ENCODE measurements at regions not wholly inside any gene's neighbourhood (a gene's known extent, or its start where the extent isn't known, plus 50 kb on each side); places are given as distances from the start of the nearest gene placed in this dataset.

DNA sequence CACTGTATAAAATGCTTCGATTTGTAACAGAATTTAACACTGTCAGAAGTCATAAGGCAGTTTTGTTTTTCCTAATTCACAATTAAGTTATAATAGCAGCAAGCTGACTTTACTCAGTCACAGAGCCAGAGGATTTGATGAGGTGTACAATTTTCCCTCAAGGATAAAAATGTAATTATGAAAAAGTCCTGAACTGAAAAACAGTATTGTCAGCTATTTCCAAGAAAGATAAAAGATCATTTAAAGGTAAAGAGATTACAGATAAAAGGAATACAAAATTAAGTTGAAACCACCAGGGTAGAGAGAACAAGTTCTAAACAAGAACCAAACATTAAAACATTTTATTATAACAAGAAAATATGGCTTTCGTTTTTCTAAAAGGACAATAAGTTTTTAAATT is 86.8 kb upstream of the ZFP42 start:
- no peak overlapping the region for H3K4me2 ChIP-seq (ENCODE audit: low read depth, low read length)
- 1% methylated on average over 2 of the region's 2 CpGs for WGBS (ENCODE audit: low lambda C conversion rate)
- H3K27ac ChIP-seq (ENCODE audit: extremely low read length, insufficient read depth, low read length): no peak overlapping the region
- ATAC-seq (no peak), FAIRE-seq (no peak), DNase-seq (ENCODE audit: low spot score) (no peak)
- in situ Hi-C loops (cut with HindIII; ENCODE audit: extremely low pct_ligation_motif_present, low pct_unique_long_range_greater_than_20kb) (no loop called here), intact Hi-C loops (cut with micrococcal nuclease; ENCODE audit: unreplicated experiment) (no loop called here)
- TF ChIP-seq KDM5B (CRISPR knock-in tag; IDR thresholded peaks at IDR 0.05; ENCODE audit: borderline replicate concordance) (no peak), MAFK (conservative IDR thresholded peaks at IDR 0.05 in 1 of 2, IDR thresholded peaks at IDR 0.05 in 1 of 2; ENCODE audit: low read length in 2 of 2) (peak; percentile 10 to 53; a peak in 1 of 4 replicates), ZNF878 (CRISPR knock-in tag; IDR thresholded peaks at IDR 0.05) (no peak), GATAD1 (CRISPR knock-in tag; IDR thresholded peaks at IDR 0.05) (no peak)
- TF ChIP-seq, protein P1, sequence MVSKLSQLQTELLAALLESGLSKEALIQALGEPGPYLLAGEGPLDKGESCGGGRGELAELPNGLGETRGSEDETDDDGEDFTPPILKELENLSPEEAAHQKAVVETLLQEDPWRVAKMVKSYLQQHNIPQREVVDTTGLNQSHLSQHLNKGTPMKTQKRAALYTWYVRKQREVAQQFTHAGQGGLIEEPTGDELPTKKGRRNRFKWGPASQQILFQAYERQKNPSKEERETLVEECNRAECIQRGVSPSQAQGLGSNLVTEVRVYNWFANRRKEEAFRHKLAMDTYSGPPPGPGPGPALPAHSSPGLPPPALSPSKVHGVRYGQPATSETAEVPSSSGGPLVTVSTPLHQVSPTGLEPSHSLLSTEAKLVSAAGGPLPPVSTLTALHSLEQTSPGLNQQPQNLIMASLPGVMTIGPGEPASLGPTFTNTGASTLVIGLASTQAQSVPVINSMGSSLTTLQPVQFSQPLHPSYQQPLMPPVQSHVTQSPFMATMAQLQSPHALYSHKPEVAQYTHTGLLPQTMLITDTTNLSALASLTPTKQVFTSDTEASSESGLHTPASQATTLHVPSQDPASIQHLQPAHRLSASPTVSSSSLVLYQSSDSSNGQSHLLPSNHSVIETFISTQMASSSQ (IDR thresholded peaks at IDR 0.05; ENCODE audit: low read depth): no peak
- TF ChIP-seq, protein P1 (CRISPR knock-in tag; IDR thresholded peaks at IDR 0.05; ENCODE audit: borderline replicate concordance): no peak
- H3K4me1 ChIP-seq (ENCODE audit: insufficient read depth, low read length): no peaks in the 10 kb centered on the region
- H4K20me1 ChIP-seq (ENCODE audit: insufficient read depth, low read length): no peaks in the 10 kb centered on the region
- ChIA-PET POLR2A (no interaction called here), CTCF (ENCODE audit: low intra/inter-chr PET ratio, low total read pairs) (no interaction called here)
- no peaks in the 10 kb centered on the region; a peak in 1 of 5 replicates for H3K27me3 ChIP-seq (ENCODE audit: control insufficient read depth in 1 of 2, insufficient read depth in 2 of 2, low read length in 2 of 2)
- H3K9ac ChIP-seq (ENCODE audit: insufficient read depth, low read depth, low read length): no peak overlapping the region
- no peaks in the 10 kb centered on the region for H3K9me3 ChIP-seq (ENCODE audit: low read length)
- no peak overlapping the region for H3K4me3 ChIP-seq (replicated peaks in 1 of 3; ENCODE audit: insufficient read depth in 1 of 3, low read depth in 2 of 3, low read length in 3 of 3)
- H3K79me2 ChIP-seq (ENCODE audit: insufficient read depth, low read length): no peaks in the 10 kb centered on the region
- no peaks in the 10 kb centered on the region for H3K36me3 ChIP-seq (replicated peaks in 1 of 2; ENCODE audit: control insufficient read depth in 1 of 2, insufficient read depth in 2 of 2, low read length in 2 of 2)
- no TSS peak for BruUV-seq (replicated peaks)
- no peak overlapping the region for H2AFZ ChIP-seq (ENCODE audit: low read length)
